ENCODE measurements at regions not wholly inside any gene's neighbourhood (a gene's known extent, or its start where the extent isn't known, plus 50 kb on each side); places are given as distances from the start of the nearest gene placed in this dataset.
"Not testable (repeated sequence)": the region's sequence is repeated elsewhere in the genome, so short reads cannot be mapped to it uniquely, and the experiment has no call there.

DNA sequence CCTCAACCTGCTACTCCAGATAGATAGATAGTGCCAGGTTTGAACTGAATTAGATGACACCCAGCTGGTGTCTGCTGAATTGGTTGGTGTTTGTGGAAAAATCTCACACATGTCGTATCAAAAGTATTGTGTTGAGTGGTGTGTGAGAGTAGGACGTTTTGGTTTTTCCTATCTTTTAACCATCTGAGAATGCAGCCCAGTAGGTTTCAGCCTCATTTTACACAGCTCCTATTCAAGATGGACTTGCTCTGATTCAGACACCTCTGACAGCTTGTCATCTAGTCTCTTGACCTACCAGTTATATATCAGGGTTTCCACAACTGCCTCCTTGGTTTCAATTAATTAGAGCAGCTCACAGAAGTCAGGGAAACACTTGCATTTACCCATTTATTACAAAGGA, 254.4 kb downstream of the KTN1 start:
- TF ChIP-seq, protein P1, sequence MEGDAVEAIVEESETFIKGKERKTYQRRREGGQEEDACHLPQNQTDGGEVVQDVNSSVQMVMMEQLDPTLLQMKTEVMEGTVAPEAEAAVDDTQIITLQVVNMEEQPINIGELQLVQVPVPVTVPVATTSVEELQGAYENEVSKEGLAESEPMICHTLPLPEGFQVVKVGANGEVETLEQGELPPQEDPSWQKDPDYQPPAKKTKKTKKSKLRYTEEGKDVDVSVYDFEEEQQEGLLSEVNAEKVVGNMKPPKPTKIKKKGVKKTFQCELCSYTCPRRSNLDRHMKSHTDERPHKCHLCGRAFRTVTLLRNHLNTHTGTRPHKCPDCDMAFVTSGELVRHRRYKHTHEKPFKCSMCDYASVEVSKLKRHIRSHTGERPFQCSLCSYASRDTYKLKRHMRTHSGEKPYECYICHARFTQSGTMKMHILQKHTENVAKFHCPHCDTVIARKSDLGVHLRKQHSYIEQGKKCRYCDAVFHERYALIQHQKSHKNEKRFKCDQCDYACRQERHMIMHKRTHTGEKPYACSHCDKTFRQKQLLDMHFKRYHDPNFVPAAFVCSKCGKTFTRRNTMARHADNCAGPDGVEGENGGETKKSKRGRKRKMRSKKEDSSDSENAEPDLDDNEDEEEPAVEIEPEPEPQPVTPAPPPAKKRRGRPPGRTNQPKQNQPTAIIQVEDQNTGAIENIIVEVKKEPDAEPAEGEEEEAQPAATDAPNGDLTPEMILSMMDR (IDR thresholded peaks at IDR 0.05): no peak
- no peak for TF ChIP-seq POLR2A (IDR thresholded peaks at IDR 0.05)
- intact Hi-C loops (cut with DNase I): no loop called here
- Histone ChIP-seq H3K4me3 (no peak overlapping the region), H3K4me1 (replicated peaks in 1 of 2) (no peaks in the 10 kb centered on the region), H3K9me3 (replicated peaks in 1 of 3) (no peaks in the 10 kb centered on the region), H3K36me3 (replicated peaks in 1 of 2) (no peaks in the 10 kb centered on the region), H3K27me3 (no peaks in the 10 kb centered on the region), H3K27ac (no peak overlapping the region)
- no peak for DNase-seq
- 58 to 69% (median 65%) methylated on average over 2 of the region's 2 CpGs for WGBS, 4 donors

DNA sequence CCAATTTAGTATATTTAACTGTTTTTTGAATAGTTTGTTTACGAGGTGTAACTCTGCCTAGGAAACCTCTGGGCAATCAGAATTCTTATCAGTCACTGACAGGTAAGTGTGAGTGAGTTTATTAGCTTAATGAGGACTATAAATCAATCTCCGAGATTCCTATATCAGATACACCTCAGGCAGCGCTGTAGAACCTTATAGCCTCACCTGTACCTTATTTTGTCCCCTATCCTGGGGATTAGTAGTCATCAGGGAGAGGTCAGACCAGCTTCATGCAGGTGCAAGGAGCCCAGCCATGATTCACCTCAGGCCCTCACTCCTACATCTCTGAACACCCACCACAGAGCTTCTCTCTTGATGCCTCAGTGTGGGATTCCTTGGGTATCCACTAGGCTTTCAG, 256.0 kb downstream of the KTN1 start:
- no peaks in the 10 kb centered on the region for H3K9me3 ChIP-seq (replicated peaks in 1 of 3)
- H3K4me1 ChIP-seq (replicated peaks in 1 of 2): no peaks in the 10 kb centered on the region
- TF ChIP-seq, protein P1 (IDR thresholded peaks at IDR 0.05): no peak
- TF ChIP-seq POLR2A (IDR thresholded peaks at IDR 0.05): no peak
- no peak overlapping the region for H3K4me3 ChIP-seq
- H3K36me3 ChIP-seq (replicated peaks in 1 of 2): no peaks in the 10 kb centered on the region
- WGBS, 4 donors: 62 to 94% (median 70%) methylated on average over 3 of the region's 3 CpGs
- H3K27ac ChIP-seq: no peak overlapping the region
- no peaks in the 10 kb centered on the region for H3K27me3 ChIP-seq
- no peak for DNase-seq
- intact Hi-C loops (cut with DNase I): no loop called here

DNA sequence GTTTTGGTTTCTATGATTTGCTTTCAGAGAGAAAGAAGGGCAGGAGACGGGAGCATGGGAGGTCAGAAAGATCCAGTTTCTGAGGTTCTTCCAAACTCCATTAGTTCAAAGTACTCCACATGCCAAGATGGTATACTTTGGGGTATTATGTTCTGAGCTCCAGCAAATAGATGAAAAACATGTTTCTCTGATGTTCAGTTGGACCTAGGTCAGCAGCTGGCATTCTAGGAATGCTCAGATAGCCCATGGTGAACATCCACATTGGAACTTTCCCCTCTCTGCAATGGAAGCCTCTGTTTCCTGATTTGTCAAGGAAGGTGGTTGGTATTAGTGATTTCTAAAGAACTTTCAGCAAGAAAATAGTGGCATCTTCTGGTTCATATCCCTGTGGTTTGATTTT, 257.5 kb downstream of the KTN1 start:
- H3K27ac ChIP-seq: no peak overlapping the region
- no peak for TF ChIP-seq POLR2A (IDR thresholded peaks at IDR 0.05)
- TF ChIP-seq, protein P1 (IDR thresholded peaks at IDR 0.05): no peak
- H3K4me1 ChIP-seq (replicated peaks in 1 of 2): no peaks in the 10 kb centered on the region
- 69 to 93% (median 87%) methylated on average over 1 of the region's 1 CpG for WGBS, 4 donors
- no peaks in the 10 kb centered on the region for H3K36me3 ChIP-seq (replicated peaks in 1 of 2)
- no peak overlapping the region for H3K4me3 ChIP-seq
- DNase-seq: no peak
- no peaks in the 10 kb centered on the region for H3K27me3 ChIP-seq
- intact Hi-C loops (cut with DNase I): no loop called here
- no peaks in the 10 kb centered on the region for H3K9me3 ChIP-seq (replicated peaks in 1 of 3)

DNA sequence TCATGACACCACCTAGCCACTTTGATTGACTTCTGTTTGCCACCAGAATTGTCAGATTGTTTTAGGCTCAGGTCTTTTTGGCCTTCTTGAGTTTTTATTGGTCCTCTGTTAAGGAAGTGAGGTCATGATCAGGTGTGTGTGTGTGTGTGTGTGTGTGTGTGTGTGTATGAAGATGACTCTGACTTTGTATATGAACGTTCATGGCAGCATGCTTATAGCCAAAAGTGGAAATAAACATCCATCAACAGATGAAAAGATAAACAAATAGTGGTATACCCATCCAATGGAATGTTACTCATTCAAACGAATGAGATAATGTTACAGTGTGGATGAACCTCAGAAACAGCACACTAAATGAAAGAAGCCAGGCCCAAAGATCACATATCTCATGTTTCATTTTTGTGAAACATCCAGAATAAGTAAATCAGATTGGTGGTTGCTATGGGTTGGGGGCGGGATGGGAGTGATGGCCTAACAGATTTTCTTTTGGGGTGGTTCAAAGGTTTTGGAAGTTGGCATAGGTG, 258.6 kb downstream of the KTN1 start:
- Histone ChIP-seq H3K9me3 (replicated peaks in 1 of 3) (no peaks in the 10 kb centered on the region), H3K27ac (no peak overlapping the region), H3K4me3 (no peak overlapping the region), H3K36me3 (replicated peaks in 1 of 2) (no peaks in the 10 kb centered on the region), H3K4me1 (replicated peaks in 1 of 2) (no peaks in the 10 kb centered on the region), H3K27me3 (no peaks in the 10 kb centered on the region)
- TF ChIP-seq, protein P1 (IDR thresholded peaks at IDR 0.05): no peak
- TF ChIP-seq POLR2A (IDR thresholded peaks at IDR 0.05): no peak
- no peak for DNase-seq
- intact Hi-C loops (cut with DNase I): no loop called here
- 63 to 76% (median 69%) methylated on average over 3 of the region's 3 CpGs for WGBS, 4 donors

DNA sequence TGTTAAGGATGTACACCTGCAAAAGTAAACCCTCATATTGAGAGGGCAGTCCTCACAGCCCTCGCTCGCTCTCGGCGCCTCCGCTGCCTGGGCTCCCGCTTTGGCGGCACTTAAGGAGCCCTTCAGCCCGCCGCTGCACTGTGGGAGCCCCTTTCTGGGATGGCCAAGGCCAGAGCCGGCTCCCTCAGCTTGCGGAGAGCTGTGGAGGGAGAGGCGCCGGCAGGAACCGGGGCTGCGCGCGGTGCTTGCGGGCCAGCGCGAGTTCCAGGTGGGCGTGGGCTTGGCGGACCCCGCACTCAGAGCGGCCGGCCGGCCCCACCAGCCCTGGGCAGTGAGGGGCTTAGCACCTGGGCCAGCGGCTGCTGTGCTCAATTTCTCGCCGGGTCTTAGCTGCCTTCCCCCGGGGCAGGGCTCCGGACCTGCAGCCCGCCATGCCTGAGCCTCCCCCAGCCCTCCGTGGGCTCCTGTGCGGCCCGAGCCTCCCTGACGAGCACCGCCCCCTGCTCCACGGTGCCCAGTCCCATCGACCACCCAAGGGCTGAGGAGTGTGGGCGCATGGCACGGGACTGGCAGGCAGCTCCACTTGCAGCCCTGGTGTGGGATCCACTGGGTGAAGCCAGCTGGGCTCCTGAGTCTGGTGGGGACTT, 259.4 kb downstream of the KTN1 start:
- H3K36me3 ChIP-seq (replicated peaks in 1 of 2); DNase-seq; H3K4me3 ChIP-seq; H3K27ac ChIP-seq; H3K27me3 ChIP-seq; H3K9me3 ChIP-seq (replicated peaks in 1 of 3); H3K4me1 ChIP-seq (replicated peaks in 1 of 2); intact Hi-C loops (cut with DNase I): not testable (repeated sequence)
- 85 to 95% (median 90%) methylated on average over 13 to 41 of the region's 41 CpGs for WGBS, 4 donors

Measured in adrenal gland (tissue), 9 donors.